Lung (tissue), 11 donors: ENCODE measurements at regions not wholly inside any gene's neighbourhood (a gene's known extent, or its start where the extent isn't known, plus 50 kb on each side); places are given as distances from the start of the nearest gene placed in this dataset.
"Not testable (repeated sequence)": the region's sequence is repeated elsewhere in the genome, so short reads cannot be mapped to it uniquely, and the experiment has no call there.

Source experiments
- ATAC-seq: fragments of 200-7000 bp; cut with Tn5 transposase; one replicate; pipeline ENCODE4 v1.9.1; 2020; ENCODE audit warnings: moderate number of reproducible peaks; ENCODE audit not compliant: insufficient read depth, low FRiP score
- DNase-seq, 3 donors: peaks; one replicate each; pipeline ENCODE4 v3.0.0-alpha.2; 2013 to 2017
- H3K27ac ChIP-seq, 2 donors: one replicate each; pipeline ENCODE4 v1.5.1; 2013; ENCODE audit warnings: mild to moderate bottlenecking in 2 of 2, moderate library complexity in 2 of 2, control low read depth in 1 of 2, inconsistent platforms in 1 of 2, low read depth in 1 of 2, low read length in 1 of 2
- H3K27me3 ChIP-seq, 3 donors: one replicate each; pipeline ENCODE4 v1.5.1; 2013; ENCODE audit warnings: low read length in 2 of 3; ENCODE audit not compliant: control insufficient read depth in 3 of 3, insufficient read depth in 3 of 3
- H3K36me3 ChIP-seq, 4 donors: one replicate each; pipeline ENCODE4 v1.5.1; 2013; ENCODE audit warnings: low read length in 4 of 4, mild to moderate bottlenecking in 1 of 4, moderate library complexity in 1 of 4; ENCODE audit not compliant: control insufficient read depth in 4 of 4, insufficient read depth in 4 of 4
- H3K4me1 ChIP-seq, 5 donors: one replicate each; pipeline ENCODE4 v1.5.1; 2013; ENCODE audit warnings: low read length in 5 of 5, mild to moderate bottlenecking in 2 of 5, moderate library complexity in 1 of 5; ENCODE audit not compliant: control insufficient read depth in 5 of 5, insufficient read depth in 5 of 5
- H3K4me3 ChIP-seq: one replicate; pipeline ENCODE4 v1.5.1; 2013; ENCODE audit warnings: mild to moderate bottlenecking, control low read depth, moderate library complexity
- H3K9ac ChIP-seq, 2 donors: one replicate each; pipeline ENCODE4 v1.5.1; 2013; ENCODE audit warnings: low read length in 2 of 2, control low read depth in 1 of 2; ENCODE audit not compliant: insufficient read depth in 1 of 2
- H3K9me3 ChIP-seq, 4 donors: one replicate each; pipeline ENCODE4 v1.5.1; 2013; ENCODE audit warnings: low read length in 3 of 4, mild to moderate bottlenecking in 1 of 4, moderate library complexity in 1 of 4; ENCODE audit not compliant: control insufficient read depth in 4 of 4, insufficient read depth in 3 of 4
- WGBS, 2 donors: extraction: QIAGEN DNeasy Blood & Tissue Kit; methylation state at CpG; one replicate each; pipeline ENCODE4 v1.1.7; 2013; 5-methylcytosine and 5-hydroxymethylcytosine counted together
- TF ChIP-seq, protein P1 (sequence below): IDR thresholded peaks from 2 replicates; pipeline ENCODE4 v1.5.1; 2012; ENCODE audit warnings: mild to moderate bottlenecking; ENCODE audit errors: control extremely low read depth, extremely low read depth
- donor health status: control.
- donor health status: control.
- donor health status: Bipolar disorder and iron deficiency.
- donor health status: healthy.
- donor health status: DM: yes; HTN: yes; CAD: no.

- TF ChIP-seq, protein P1, sequence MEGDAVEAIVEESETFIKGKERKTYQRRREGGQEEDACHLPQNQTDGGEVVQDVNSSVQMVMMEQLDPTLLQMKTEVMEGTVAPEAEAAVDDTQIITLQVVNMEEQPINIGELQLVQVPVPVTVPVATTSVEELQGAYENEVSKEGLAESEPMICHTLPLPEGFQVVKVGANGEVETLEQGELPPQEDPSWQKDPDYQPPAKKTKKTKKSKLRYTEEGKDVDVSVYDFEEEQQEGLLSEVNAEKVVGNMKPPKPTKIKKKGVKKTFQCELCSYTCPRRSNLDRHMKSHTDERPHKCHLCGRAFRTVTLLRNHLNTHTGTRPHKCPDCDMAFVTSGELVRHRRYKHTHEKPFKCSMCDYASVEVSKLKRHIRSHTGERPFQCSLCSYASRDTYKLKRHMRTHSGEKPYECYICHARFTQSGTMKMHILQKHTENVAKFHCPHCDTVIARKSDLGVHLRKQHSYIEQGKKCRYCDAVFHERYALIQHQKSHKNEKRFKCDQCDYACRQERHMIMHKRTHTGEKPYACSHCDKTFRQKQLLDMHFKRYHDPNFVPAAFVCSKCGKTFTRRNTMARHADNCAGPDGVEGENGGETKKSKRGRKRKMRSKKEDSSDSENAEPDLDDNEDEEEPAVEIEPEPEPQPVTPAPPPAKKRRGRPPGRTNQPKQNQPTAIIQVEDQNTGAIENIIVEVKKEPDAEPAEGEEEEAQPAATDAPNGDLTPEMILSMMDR: no peak
- Histone ChIP-seq H3K27ac (no peak overlapping the region), H3K27me3 (no peaks in the 10 kb centered on the region), H3K4me3 (no peak overlapping the region), H3K36me3 (no peaks in the 10 kb centered on the region), H3K9me3 (no peaks in the 10 kb centered on the region), H3K4me1 (no peaks in the 10 kb centered on the region), H3K9ac (no peak overlapping the region)
- ATAC-seq: no peak
- no peak for DNase-seq
Observed at GRCh38 chr6:60867548-60867947, 1418.5 kb downstream of the KHDRBS2 start.

GRCh38 chr6:60843175-60843982 lies 1442.6 kb downstream of the KHDRBS2 start:
- not testable (repeated sequence) for H3K27ac ChIP-seq, H3K4me3 ChIP-seq, H3K4me1 ChIP-seq, H3K9me3 ChIP-seq, DNase-seq, H3K9ac ChIP-seq, H3K27me3 ChIP-seq, H3K36me3 ChIP-seq, ATAC-seq
- 36 to 38% methylated on average over 3 of the region's 3 CpGs for WGBS, 2 donors

GRCh38 chr6:60830726-60831125 lies 1455.3 kb downstream of the KHDRBS2 start:
- ATAC-seq, H3K4me1 ChIP-seq, H3K27me3 ChIP-seq, H3K4me3 ChIP-seq, H3K9ac ChIP-seq, H3K9me3 ChIP-seq, DNase-seq, H3K27ac ChIP-seq, H3K36me3 ChIP-seq: not testable (repeated sequence)
- whole genome bisulfite sequencing, 2 donors: 41 to 60% methylated on average over 4 of the region's 4 CpGs

GRCh38 chr6:60822597-60822996 lies 1463.4 kb downstream of the KHDRBS2 start:
- not testable (repeated sequence) for H3K4me3 ChIP-seq, DNase-seq, H3K27me3 ChIP-seq, H3K27ac ChIP-seq, H3K9me3 ChIP-seq, H3K9ac ChIP-seq, H3K4me1 ChIP-seq, H3K36me3 ChIP-seq
- ATAC-seq: peak; percentile 34

DNA sequence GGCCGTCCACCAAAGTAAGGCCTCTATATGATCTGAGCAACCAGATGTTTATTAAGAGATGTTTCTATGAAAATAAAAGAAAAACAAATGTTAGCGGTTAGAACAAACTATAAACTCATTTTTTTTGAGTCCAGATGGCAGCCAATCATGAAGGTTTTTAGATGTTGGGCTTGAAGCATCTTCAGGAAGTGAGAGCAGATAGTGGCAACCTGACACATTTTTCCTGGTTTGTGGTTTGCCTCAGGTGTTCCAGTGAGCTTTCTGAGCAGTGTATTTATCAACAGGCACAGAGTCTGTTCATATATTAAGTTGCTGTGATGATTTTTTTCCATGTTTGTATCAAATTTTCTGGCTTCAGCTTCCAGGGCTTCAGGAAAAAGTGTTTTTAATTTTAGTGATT lies 1468.0 kb downstream of the KHDRBS2 start:
- not testable (repeated sequence) for H3K9ac ChIP-seq, H3K27me3 ChIP-seq, H3K4me1 ChIP-seq, H3K36me3 ChIP-seq, H3K4me3 ChIP-seq, H3K27ac ChIP-seq, ATAC-seq, DNase-seq, H3K9me3 ChIP-seq
- WGBS, 2 donors: 79 to 89% methylated on average over 2 of the region's 2 CpGs

DNA sequence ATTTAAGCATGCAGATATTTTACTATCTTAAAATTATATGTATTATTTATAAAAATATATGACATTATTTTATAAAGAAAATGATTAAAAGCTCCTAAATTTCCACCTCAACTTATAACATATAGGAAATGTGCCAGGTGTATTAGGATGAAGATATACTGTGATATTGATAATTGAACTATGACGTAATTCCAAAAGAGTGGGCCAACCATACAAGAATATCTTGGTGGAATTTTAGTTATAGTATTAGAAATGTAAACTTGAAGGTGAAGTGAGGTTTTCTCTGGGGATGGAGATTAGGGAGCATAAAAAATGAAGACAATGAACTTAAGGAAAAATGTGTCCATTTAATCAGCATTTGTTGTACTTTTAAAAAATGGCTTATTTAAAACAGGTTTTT lies 1471.2 kb downstream of the KHDRBS2 start:
- 91 to 96% methylated on average over 1 of the region's 1 CpG for WGBS, 2 donors
- not testable (repeated sequence) for ATAC-seq, H3K4me3 ChIP-seq, H3K9me3 ChIP-seq, DNase-seq, H3K27me3 ChIP-seq, H3K36me3 ChIP-seq, H3K9ac ChIP-seq, H3K4me1 ChIP-seq, H3K27ac ChIP-seq

GRCh38 chr6:60813897-60814596 lies 1472.0 kb downstream of the KHDRBS2 start:
- H3K36me3 ChIP-seq, H3K27me3 ChIP-seq, ATAC-seq, H3K4me1 ChIP-seq, DNase-seq, H3K4me3 ChIP-seq, H3K9me3 ChIP-seq, H3K27ac ChIP-seq, H3K9ac ChIP-seq: not testable (repeated sequence)
- 87% methylated on average over 4 of the region's 4 CpGs for WGBS, 2 donors
